DOHH2 (cell line): ENCODE measurements at regions not wholly inside any gene's neighbourhood (a gene's known extent, or its start where the extent isn't known, plus 50 kb on each side); places are given as distances from the start of the nearest gene placed in this dataset.

Experiments
- CTCF ChIP-seq: fragments of 200-600 bp; sonication (generic); IDR thresholded peaks from one replicate; pipeline ENCODE4 v1.5.1; 2014; ENCODE audit warnings: antibody characterized with exemption, mild to moderate bottlenecking, low read depth, low read length; ENCODE audit not compliant: poor library complexity, severe bottlenecking
- EZH2phosphoT487 ChIP-seq: fragments of 200-600 bp; sonication (generic); IDR thresholded peaks from 2 replicates; pipeline ENCODE4 v1.6.1; 2017; ENCODE audit warnings: borderline replicate concordance, mild to moderate bottlenecking, antibody characterized with exemption, low read length, moderate library complexity, mixed read lengths

- TF ChIP-seq CTCF (no peak), EZH2phosphoT487 (no peak)
Observed at GRCh38 chrX:36575670-36576069, 432.5 kb upstream of the FAM47C start.
